DMS114 treated with DMSO at 0.1 percent for 48 hours (cell line): ENCODE measurements at regions not wholly inside any gene's neighbourhood (a gene's known extent, or its start where the extent isn't known, plus 50 kb on each side); places are given as distances from the start of the nearest gene placed in this dataset.

ENCODE experiments used
- DNase-seq: peaks from one replicate; lab custom pipeline; 2025; ENCODE audit not compliant: unreplicated experiment; lab: John Stamatoyannopoulos, UW

DNA sequence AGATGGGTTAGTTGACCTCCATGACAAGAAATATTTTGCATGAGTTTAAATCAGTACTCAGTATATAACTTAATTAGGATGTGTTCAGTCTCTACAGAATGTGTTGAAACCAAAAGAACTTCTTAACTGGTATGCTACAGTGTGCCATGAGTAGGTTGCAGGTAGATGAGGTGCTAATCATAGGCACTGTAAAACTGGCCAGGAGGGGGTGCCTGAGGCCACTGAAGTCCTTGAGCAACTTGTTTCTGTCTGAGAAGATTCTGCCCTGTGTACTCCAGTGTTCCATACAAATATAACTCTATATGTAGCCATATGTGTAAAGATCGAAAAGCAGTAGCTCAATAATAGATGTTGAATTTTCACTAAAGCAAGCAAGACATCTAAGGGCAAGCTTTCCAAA is 549.2 kb upstream of the KLF12 start:
- DNase-seq = no peak

DNA sequence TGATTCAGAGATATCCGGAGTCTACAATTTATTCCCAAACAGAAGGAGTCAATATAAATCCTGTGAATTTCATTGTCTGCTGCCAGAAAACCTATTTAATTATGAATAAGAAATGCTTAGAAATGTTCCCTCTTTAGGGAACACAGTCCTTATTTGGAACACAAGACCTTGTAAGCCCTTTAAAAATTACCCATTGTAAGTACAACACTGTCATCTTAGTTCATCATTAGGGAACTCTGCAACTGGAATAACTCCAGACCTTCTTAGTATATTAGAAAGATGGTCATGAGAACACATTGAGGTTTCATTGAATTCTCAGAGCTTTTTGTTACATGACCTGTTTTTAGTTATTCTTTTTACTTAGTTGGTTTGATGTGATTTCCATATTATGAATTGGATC is 548.5 kb upstream of the KLF12 start:
- DNase-seq = no peak

DNA sequence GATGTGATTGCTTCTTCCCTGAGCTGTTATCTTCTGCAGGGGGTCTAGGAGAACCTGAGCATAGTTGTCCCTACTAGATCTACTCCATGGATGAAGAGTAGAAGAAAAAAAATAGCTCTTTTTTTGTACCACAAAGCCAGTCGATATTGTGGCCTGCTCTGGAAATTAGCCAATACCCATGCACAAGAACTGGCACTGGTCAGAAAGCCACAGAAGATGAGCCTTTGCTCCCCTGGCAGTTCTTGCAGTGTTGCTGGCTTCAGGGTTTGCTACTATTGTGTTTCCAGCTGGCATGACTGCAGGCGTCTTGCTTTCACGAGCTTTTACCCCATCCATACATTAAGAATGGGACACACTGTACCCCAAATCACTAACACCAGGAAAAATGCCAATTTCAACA is 547.7 kb upstream of the KLF12 start:
- no peak for DNase-seq

DNA sequence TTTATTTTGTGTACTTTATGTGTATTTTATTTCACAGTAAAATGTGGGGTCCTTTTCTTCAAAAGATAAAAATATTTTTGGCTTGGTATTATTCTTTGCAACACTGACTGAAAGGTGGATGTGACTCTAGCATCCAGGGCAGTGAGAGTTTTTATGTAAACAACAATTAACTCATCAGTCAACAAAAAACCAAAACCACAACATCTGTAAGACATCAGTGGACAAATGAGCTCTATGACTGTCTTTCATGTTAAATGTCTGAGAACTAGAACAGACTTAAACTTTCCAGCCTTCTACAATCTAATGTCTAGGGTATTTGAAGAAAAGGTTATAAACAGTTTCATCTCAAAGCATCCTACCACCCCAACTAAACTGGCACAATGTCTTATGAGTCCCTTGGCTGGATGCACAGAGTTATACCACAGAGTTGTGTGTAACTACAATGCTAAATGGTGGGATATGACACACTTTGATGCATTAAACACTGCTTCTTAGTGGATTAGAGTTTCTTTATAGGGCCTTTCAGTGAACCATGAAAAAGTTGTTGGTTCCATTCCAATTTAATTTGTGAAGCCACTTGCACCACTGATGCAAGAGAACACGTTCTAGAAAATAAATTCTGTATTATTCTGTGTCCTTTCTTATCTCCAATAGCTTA is 544.2 kb upstream of the KLF12 start:
- no peak for DNase-seq

DNA sequence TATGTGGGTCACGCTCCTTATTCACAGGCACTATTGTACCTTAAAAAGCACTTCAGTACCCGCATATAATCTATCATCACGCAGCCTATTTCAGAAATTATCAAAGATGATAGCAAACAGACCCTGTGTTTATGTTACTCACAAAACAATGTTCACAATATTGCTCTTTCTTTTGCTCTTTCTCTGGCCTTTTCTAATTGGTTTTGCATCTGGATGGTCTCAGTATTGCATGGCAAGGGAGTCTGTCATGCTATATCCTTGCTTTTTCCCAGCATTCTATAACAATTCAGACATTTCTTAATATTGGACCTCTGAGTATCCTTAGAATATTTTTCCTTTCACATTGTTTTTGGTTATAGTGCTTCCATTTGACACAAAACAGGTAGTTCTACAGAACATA is 541.8 kb upstream of the KLF12 start:
- no peak for DNase-seq

- DNase-seq = no peak
Measured at GRCh38 chr13:74675182-74675581, 541.0 kb upstream of the KLF12 start.

- DNase-seq = no peak
Measured at GRCh38 chr13:74674720-74675119, 540.5 kb upstream of the KLF12 start.

DNA sequence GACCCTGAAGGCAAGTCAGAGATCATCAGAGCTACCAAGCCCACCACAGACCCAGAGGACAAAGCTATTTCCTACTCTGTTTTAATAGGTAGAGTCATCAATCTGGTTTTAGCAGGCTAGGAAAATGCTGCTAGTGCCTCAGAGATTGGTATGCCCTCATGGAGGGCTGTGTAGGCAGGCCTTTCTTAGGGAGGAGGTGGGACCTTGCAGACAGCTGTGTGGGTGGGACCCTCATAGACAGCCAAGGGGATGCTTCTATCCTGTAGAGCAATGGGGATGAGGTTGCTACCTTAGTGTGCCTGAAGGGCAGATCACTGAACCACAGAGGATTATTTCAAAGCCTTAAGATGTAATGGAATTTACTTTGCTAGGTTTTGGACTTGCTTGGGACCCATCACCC is 534.9 kb upstream of the KLF12 start:
- DNase-seq = no peak

DNA sequence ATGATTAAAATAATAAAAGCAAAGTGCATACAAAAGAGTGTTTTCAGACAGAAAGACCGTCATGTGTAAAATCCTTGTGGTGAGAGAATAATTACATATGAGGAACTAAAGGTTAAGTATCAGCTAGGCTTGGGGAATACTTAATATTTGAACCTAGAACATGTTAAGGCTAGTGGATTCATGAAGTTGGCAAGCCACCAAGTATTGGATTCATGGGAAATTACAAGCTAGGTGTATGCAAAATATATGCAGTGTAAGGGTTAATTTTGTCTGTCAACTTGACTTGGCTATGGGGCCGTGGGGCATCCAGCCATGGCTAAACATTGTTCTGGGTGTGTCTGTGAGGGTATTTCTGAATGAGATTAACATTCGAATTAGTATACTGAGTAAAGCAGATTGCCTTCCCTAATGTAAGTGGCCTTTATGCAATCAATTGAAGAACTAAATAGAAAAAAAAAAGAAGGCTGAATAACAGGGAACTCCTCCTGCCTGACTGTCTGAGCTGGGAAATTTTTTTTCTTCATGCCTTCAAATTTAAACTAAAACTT is 533.5 kb upstream of the KLF12 start:
- DNase-seq = no peak

- DNase-seq = no peak
Measured at GRCh38 chr13:74662905-74663304, 528.7 kb upstream of the KLF12 start.

GRCh38 chr13:74661851-74662250 is 527.6 kb upstream of the KLF12 start:
- no peak for DNase-seq

- DNase-seq = no peak
Measured at GRCh38 chr13:74657765-74658164, 523.6 kb upstream of the KLF12 start.

DNA sequence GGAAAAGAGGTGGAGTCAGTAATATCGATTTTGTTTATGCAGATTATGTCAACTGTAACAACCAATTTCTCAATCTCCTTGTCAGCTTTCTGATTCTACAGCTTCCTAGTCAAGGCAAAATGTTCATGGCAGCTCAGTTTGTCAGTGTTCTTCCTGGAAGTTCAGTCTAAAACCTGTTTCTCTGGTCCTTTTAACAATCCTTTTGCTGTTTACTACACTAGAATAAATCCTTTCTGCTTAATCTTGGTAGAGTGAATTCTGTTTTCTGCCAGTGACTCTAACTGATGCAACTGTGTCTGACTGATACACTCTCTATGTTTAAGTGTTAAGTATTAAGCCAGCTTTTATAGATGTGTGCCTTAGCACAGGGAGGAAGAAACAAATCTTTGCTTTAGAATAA is 516.9 kb upstream of the KLF12 start:
- no peak for DNase-seq

DNA sequence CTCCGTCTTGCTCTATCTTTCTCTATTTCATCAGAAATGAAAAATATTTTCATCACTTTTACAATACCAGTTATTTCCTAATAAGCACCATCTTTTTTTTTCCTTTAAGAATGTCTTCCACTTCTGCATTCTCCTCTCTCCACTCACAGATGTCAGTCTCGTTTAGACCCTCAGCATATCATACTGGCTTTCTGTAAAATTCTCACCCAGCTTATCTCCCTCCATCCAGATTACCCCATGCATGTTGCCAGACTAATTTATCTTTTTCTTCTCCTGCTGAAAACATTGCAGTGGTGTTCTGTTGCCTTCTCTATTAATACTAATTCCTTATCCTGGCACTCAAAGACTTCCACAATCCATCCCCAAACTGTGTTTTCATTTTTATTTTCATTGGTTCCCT is 513.8 kb upstream of the KLF12 start:
- DNase-seq = no peak

GRCh38 chr13:74647211-74647610 is 513.0 kb upstream of the KLF12 start:
- no peak for DNase-seq

GRCh38 chr13:74646091-74646490 is 511.9 kb upstream of the KLF12 start:
- no peak for DNase-seq

DNA sequence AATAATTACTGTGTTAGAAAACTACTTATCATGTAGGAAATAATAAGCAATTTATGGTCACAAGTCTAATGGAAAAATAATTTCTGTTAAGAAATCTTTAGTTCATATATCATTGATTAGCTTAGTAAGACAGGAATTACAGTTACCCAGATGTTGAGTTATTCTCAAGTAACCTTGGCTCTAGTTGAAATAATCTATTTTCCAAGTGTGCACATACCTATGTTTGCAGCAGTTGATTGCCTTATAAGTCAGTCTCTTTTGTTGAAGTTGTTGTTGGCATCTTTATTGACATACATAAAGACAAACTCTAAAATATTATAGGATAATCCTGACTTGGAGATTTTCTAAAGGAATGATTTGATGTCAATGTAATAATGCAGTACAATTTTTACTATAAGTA is 511.4 kb upstream of the KLF12 start:
- no peak for DNase-seq

- DNase-seq = no peak
Measured at GRCh38 chr13:74644229-74644628, 510.0 kb upstream of the KLF12 start.

DNA sequence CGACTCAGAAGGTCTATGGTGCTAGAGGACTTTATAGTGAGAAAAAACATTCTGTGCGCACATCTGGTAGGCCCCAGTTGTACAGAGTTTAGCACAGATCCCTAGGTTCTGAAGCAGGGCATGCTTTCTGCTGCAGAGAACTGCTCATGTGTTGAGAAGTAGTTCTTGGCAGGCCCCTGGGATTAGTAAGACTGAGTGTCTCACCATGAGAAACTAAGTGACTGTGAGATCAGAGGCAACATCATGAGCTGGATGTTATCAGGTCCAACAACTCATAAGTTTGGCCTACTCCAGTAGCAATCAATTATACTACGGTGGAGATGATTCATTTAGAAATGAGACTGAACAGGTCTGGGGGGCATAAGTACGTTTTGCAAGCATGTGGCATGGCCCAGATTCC is 507.4 kb upstream of the KLF12 start:
- DNase-seq = no peak

- DNase-seq = no peak
Measured at GRCh38 chr13:74633734-74634133, 499.5 kb upstream of the KLF12 start.

GRCh38 chr13:74629985-74630384 is 495.8 kb upstream of the KLF12 start:
- DNase-seq = no peak

- DNase-seq = no peak
Measured at GRCh38 chr13:74625541-74625940, 491.3 kb upstream of the KLF12 start.

- DNase-seq = no peak
Measured at GRCh38 chr13:74623761-74624160, 489.6 kb upstream of the KLF12 start.
